Fibroblast of skin of right biceps (primary cell): ENCODE measurements at regions not wholly inside any gene's neighbourhood (a gene's known extent, or its start where the extent isn't known, plus 50 kb on each side); places are given as distances from the start of the nearest gene placed in this dataset.

Experiments used
- DNase-seq: peaks from one replicate; pipeline ENCODE4 v3.0.0-alpha.2; 2013

- no peak for DNase-seq
Measured at GRCh38 chr14:100470523-100470897, 116.7 kb downstream of the BEGAIN start.

- no peak for DNase-seq
Measured at GRCh38 chr14:100471441-100472093, 115.7 kb downstream of the BEGAIN start.

GRCh38 chr14:100472094-100472455 is 115.1 kb downstream of the BEGAIN start:
- DNase-seq: no peak

- no peak for DNase-seq
Measured at GRCh38 chr14:100472491-100472890, 114.7 kb downstream of the BEGAIN start.

GRCh38 chr14:100473249-100473648 is 114.0 kb downstream of the BEGAIN start:
- DNase-seq: no peak

GRCh38 chr14:100474196-100474595 is 113.0 kb downstream of the BEGAIN start:
- no peak for DNase-seq

- no peak for DNase-seq
Measured at GRCh38 chr14:100475268-100475667, 111.9 kb downstream of the BEGAIN start.

GRCh38 chr14:100476012-100476822 is 111.0 kb downstream of the BEGAIN start:
- DNase-seq: peak; percentile 98

GRCh38 chr14:100484531-100485267 is 102.5 kb downstream of the BEGAIN start:
- no peak for DNase-seq

- peak; percentile 84 for DNase-seq
Measured at GRCh38 chr14:100486025-100486828, 101.0 kb downstream of the BEGAIN start.
